ENCODE measurements at regions not wholly inside any gene's neighbourhood (a gene's known extent, or its start where the extent isn't known, plus 50 kb on each side); places are given as distances from the start of the nearest gene placed in this dataset.

GRCh38 chr4:135269125-135269890 lies 1067.7 kb upstream of the PABPC4L start (continued):
- TF ChIP-seq REST (IDR thresholded peaks at IDR 0.05; ENCODE audit: unreplicated experiment) (no peak), POLR2AphosphoS5 (IDR thresholded peaks at IDR 0.05; ENCODE audit: low read depth) (no peak), ETS1 (IDR thresholded peaks at IDR 0.05) (no peak), CTCF (conservative IDR thresholded peaks at IDR 0.05; ENCODE audit: low read depth in 2 of 2) (no peak), ZNF331 (CRISPR knock-in tag; IDR thresholded peaks at IDR 0.05; ENCODE audit: low read depth) (no peak)

- H3K36me3 Mint-ChIP-seq (ENCODE audit: low read depth), result no peaks in the 10 kb centered on the region
- ATAC-seq, result no peak
- no peaks in the 10 kb centered on the region for H3K27me3 Mint-ChIP-seq (ENCODE audit: insufficient read depth, low read depth, poor library complexity)
- TF ChIP-seq CREB1 (CRISPR knock-in tag; IDR thresholded peaks at IDR 0.05; ENCODE audit: low read depth) (no peak), STAT1 (IDR thresholded peaks at IDR 0.05; ENCODE audit: unreplicated experiment) (no peak), REST (IDR thresholded peaks at IDR 0.05; ENCODE audit: unreplicated experiment) (no peak), NANOG (IDR thresholded peaks at IDR 0.05; ENCODE audit: borderline replicate concordance) (no peak), EZH2phosphoT487 (IDR thresholded peaks at IDR 0.05; ENCODE audit: unreplicated experiment) (no peak), JUNB (IDR thresholded peaks at IDR 0.05; ENCODE audit: unreplicated experiment) (no peak), CTCF (conservative IDR thresholded peaks at IDR 0.05; ENCODE audit: low read depth in 2 of 2) (no peak), ZNF114 (CRISPR knock-in tag; IDR thresholded peaks at IDR 0.05) (no peak), ZNF331 (CRISPR knock-in tag; IDR thresholded peaks at IDR 0.05; ENCODE audit: low read depth) (no peak), POLR2AphosphoS5 (IDR thresholded peaks at IDR 0.05; ENCODE audit: low read depth) (no peak), EZH2 (IDR thresholded peaks at IDR 0.05; ENCODE audit: low read depth, unreplicated experiment) (no peak)
Observed at GRCh38 chr4:135268369-135268768, 1066.8 kb upstream of the PABPC4L start.

More at GRCh38 chr4:135268369-135268768, 1066.8 kb upstream of the PABPC4L start:
- Histone ChIP-seq H3K79me2 (replicated peaks; ENCODE audit: insufficient read depth) (no peaks in the 10 kb centered on the region), H3F3A (replicated peaks; ENCODE audit: low read depth) (no peaks in the 10 kb centered on the region), H3K27ac (ENCODE audit: low read depth) (no peak overlapping the region), H3K4me2 (no peak overlapping the region), H3K4me3 (no peak overlapping the region), H3K4me1 (ENCODE audit: insufficient read depth) (no peaks in the 10 kb centered on the region), H4K20me1 (replicated peaks; ENCODE audit: insufficient read depth) (no peaks in the 10 kb centered on the region), H3K36me3 (ENCODE audit: insufficient read depth) (no peaks in the 10 kb centered on the region), H2AFZ (no peak overlapping the region), H3K9me2 (ENCODE audit: insufficient read depth) (no peaks in the 10 kb centered on the region), H3K27me3 (ENCODE audit: insufficient read depth) (no peaks in the 10 kb centered on the region)
- no peak for DNase-seq (ENCODE audit: low spot score)
- no peaks in the 10 kb centered on the region for H3K4me1 Mint-ChIP-seq
- H3K9me3 Mint-ChIP-seq, result no peaks in the 10 kb centered on the region
- H3K27ac Mint-ChIP-seq, result no peak overlapping the region
- H3K4me3 Mint-ChIP-seq, result no peak overlapping the region
